ENCODE measurements at regions not wholly inside any gene's neighbourhood (a gene's known extent, or its start where the extent isn't known, plus 50 kb on each side); places are given as distances from the start of the nearest gene placed in this dataset.

DNA sequence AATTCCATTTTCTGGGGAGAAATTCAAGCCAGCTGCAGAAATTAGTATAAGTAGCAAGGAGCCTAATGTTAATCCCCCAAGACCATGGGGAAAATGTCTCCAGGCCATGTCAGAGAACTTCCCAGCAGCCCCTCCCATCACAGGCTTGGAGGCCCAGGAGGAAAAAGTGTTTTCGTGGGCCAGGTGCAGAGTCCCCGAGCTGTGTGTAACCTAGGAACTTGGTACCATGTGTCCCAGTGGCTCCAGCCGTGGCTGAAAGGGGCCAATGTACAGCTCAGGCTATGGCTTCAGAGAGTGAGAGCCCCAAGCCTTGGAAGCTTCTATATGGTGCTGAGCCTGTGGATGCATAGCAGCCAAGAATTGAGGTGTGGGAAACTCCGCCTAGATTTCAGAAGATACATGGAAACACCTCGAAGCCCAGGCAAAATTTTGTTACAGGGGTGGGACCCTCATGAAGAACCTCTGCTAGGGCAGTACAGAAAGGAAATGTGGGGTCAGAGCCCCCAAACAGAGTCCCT is 286.3 kb downstream of the MATN1 start:
- intact Hi-C loops (cut with micrococcal nuclease): no loop called here

DNA sequence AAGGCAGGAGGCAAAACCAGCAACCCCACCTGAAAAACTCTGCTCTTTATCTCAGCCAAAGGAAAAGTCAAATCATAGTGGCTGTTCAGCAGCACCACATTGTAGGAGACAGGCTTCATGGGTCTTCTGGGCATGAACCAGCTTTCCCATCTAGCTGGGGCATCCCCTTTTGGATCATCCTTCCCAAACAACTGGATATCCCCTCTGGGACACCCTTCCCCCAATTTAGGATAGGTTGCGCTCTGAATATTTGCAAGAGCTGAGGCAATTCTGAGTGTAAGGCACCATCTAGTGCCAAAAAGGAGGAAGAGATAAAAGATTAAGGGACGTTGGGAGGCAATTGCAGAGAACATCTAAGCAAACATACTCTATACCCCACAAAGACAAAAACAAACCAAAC is 295.8 kb downstream of the MATN1 start:
- intact Hi-C loops (cut with micrococcal nuclease): no loop called here

DNA sequence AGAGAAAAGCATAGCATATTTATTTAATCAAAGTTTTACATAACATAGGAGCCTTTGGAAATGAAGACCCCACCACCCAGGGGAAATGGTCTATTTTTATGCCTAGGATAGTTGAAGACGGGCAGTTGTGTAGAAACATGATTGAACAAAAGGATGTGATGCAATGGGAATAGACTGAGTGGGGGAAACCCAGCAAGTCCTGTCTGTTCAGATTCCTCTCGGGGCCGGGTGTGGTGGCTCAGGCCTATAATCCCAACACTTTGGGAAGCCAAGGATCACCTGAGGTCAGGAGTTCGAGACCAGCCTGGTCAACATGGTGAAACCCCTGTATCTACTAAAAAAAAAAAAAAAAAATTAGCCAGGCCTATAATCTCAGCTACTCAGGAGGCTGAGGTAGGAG is 298.3 kb downstream of the MATN1 start:
- intact Hi-C loops (cut with micrococcal nuclease): no loop called here

DNA sequence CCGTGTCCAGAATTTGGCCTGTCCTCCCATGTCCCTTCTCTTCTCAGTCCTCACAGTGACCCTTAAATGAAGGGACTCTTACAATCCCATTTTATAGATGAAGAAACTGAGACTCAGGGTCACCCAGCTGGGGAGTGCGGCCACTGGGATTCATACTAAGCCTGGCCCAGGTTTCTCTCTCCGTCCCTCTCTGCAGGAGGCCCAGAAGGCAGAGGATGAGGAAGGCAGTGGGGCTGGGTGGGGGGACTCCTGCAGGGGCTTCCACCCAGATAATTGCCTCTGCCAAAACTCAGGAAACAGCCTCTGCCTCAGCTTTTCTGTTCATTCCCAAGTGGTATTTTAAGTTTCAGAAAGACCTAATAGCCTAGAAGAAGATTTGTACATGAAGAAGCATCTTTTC is 299.8 kb downstream of the MATN1 start:
- intact Hi-C loops (cut with micrococcal nuclease): no loop called here

DNA sequence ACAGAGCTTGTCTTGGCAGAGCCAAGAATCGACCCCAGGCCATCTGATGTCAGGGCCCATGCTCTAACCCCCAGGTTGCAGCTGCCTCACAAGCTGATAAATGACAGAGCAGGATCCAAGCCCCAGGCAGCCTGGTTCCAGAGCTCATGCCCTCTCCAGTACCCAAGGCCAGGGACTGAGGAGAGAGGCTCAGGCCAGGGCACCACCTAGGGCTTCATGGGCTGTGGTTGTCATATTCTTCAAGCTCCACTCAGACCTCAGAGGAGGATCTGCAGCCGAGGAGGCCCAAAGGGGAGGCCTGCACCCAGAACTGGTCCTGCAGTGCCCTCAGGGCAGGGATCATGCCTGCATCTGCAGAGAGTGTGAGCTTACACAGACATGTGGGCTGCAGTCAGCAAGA is 301.1 kb downstream of the MATN1 start:
- intact Hi-C loops (cut with micrococcal nuclease): no loop called here

DNA sequence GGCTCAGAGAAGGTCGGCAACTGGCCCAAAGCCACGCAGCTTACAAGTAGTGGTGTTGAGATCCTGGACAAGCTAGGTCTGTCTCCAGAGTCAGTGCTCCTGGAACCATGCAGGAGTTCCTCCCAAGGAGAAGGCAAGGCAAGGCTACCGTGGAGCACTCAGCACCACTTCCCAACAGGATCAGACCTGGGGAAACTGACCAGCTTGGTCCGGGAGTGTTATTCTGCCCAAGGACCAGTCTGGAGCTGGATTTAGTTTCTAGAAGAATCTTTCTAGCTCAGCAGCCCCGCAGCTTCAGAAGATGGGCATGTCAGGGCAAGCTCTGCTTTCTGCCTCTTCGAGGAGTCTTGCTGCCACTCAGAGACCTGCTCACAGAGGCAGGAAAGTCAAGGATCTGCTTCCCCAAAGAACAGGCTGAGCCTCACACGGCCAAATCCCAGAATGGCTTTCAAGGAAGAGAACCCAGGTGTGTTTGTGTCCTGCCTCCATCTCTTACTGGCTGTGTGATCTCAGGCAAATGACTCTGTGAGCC is 302.8 kb downstream of the MATN1 start:
- intact Hi-C loops (cut with micrococcal nuclease): no loop called here

DNA sequence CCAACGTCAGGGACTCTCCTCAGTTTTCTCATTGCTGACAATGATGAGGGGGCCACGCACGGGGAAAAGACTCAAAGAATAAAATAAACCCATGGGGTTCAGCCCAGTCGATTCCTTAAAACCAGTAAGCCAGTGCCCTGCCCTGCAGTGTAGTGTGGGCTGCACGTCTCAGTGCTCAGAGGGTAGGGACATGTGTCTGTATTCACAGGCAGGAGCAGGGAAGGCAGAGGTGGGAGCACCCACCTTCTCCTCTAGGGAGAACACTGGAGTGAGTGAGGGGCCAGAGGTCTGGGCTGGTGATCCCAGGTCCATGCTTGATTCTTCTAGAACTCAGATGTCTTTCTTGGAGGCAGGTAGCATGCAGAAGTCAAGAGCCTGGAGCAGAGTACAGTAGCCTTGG is 303.6 kb downstream of the MATN1 start:
- intact Hi-C loops (cut with micrococcal nuclease): no loop called here

DNA sequence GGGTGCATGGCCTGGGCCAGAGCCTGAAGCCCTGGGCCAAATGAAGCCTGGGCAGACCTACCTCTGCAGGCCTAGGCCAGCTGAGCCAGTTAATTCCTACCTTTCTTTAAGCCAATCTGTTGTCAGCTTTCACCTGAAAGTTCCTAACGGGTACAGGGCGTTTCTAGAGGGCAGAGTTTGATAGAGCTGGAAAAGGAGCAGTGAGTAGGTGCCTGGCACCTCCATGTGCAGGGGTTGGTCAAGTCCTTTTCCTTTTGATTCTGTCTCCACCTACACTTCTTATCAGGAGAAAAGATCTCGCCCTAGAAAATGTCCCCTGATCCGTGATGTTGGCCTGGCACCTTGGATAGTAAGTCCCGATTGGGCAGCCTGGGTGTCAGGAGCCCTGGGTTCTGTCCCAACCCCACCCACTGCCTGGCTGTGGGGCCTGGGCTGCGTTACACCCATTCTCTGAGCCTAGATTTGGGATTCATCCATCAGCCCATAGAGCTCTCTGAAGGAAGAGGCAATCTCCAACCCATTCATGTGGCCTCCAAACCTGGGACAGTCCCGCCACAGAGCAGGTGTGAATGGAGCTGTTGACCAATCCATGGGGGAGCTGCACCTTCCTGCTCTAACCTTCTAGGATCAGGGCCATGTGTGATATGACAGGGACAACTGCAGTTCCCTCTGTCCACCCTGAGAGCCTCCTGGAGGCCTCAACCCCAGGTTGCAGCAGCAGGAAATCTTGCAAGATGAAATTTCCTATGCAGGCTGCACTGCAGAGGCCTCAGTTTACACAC is 304.3 kb downstream of the MATN1 start:
- intact Hi-C loops (cut with micrococcal nuclease): no loop called here

DNA sequence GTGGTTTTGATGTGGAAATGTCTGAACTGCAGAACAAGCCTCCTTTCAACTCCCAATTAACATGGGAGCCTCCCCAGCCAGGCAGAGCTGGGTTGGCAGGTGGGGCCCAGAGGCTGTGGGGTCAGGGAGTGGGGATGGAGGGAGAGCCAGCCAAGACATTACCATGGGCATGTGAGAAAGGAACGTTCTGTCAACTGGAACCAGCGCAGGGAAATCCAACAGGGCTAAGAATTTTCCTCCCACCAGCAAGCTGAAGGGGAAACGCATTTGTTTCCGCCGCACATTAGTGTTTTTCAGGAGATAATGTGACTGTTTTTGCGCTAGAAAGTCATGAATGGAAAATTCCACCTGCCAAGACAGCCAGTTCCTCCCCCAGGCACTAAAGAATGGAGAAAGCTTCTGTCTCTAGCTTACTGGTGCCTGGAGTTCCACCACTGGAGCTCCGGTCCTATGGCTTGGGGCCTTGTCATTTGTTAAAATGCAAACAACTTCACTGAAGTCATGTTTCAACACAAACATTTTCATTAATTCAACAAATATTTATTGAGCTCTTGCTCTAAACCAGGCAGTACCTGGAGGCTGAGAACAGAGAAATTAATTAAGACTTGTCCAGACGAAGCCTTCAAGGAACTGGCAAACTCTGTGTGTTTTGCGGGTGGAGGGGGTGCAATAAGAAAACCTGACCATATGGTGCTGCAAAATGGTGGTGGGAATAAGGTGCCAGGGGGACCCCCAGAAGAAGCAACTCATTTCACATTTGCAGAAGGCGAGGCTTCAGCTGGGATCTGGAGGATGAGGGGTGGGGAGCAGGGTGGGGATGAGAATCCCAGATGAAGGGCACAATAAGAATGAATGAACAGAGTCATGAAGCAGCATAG is 305.1 kb downstream of the MATN1 start:
- intact Hi-C loops (cut with micrococcal nuclease): no loop called here

DNA sequence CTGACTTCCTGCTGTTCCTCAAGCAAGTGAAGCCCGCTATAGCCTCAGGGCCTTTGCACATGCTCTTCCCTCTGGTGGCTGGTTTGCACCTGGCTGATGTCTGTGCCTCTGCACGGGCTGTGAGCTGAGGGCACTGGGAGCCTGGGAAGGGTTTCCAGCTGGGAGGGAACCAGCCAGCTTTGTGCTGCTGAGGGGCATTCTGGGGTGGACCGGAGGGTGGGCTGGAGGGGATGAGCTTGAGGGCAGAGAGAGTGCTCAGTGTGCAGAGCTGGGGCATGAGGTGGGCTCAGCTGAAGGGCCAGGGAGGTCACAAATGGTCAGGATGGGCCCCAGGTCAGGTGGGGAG is 305.7 kb downstream of the MATN1 start:
- intact Hi-C loops (cut with micrococcal nuclease): no loop called here

DNA sequence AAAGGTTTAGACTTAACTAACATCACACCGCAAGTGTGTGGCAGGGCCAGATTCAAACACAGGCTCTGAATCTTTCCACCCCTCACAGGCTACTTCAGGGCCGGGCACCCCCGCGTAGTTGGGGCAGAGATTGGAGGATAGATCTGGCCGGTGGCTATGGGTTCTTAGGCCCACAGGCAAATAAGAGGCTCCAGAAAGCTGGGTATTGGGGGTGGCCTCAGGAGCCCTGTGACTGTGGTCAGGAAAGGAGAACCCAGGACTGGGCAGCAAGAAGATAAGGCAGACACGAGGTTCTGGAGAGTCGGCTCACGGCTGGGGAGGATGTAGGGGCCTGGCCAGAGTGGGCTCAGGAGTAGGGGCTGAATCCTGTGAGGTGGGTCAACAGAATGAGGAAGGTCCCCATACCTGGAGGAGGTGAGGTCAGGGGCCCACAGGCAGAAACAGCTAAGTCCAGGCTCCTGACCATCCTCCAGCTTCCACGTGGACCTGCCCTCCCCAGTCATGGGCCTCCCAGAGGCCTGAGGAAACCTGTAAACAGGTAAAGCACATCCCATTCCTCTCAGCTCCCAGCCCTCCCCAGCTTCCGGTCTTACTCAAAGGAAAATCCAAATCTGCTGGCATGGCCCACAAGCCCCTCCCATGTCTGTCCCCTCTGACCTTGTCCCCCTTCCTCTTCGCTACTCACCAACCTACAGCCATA is 306.2 kb downstream of the MATN1 start:
- intact Hi-C loops (cut with micrococcal nuclease): no loop called here

DNA sequence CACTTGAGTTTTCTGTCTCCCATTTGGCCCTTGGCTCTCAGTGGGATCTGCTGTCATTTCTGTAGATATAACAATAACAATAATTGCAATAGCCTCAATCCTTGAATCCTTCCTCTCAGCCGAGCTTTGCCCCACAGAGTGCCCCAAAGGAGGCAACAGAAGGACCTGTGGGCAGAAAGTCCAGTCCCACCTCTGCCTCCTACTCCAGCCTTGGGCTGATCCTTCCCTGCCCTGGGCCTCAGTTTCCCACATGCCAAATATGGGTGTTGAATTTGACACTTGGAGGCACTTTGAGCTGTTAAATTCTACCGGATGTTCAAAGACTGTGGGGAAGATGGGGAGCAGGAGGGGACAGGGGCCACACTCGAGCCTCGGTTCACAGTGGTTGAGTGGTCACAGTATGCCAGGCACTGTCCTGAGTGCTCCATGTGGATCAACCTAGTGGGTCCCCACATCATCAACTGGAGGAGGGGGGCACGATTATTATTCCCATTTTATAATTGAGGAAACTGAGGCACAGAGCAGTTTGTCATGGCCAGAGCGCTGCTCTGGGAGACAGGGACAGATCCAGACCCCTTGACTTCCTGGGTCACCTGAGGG is 307.1 kb downstream of the MATN1 start:
- intact Hi-C loops (cut with micrococcal nuclease): no loop called here

DNA sequence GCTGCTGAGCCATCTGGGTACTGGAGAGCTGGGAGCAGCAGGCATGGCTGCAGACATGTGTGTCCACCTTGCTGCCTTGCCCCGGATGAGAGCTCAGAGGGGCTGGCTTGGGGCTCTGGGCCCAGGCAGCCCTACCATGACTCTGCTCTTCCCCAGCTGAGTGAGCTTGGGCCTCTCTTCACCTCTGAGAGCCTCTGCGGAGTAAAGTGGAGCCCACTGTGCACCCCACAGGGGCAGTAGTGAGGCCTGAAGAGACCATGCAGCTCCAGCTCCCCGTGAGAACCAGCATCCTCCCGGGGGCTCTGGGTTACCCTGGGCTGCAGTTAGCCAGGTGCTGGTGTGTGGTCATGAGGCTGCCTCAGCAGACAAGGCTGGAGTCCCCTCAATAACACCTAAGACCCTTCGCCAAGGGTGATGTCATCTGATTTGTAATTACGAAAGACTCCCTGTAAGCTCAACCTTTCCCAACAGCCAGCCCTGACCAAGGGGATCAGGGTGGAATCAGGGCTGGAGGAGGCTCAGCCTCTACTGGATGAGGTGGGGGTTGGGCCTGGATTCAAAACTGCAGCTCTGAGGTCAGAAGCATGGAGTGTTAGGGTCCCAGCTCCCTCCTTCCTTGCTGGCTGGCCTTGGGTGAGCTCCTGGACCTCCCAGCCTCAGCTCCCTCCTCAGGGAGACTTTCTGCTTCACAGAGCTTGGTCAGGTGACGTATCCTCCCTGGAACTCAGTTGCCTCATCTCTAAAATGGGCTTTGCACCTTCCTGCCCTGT is 308.0 kb downstream of the MATN1 start:
- intact Hi-C loops (cut with micrococcal nuclease): no loop called here

DNA sequence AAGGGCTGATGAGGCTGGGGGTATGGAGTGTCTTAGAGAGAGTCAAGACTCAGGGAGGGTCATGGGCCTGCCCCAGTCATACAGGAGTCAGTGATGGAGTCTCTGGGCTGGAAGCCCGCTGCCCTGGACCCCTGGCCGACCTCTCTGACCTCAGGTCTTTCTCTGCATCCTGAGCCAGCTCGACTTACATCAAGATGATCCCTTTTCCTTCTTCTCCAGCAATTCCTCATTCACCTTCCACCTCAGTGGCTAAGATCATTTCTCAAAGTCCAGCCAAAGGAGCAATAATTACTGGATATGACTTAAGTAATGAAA is 308.6 kb downstream of the MATN1 start:
- intact Hi-C loops (cut with micrococcal nuclease): no loop called here

DNA sequence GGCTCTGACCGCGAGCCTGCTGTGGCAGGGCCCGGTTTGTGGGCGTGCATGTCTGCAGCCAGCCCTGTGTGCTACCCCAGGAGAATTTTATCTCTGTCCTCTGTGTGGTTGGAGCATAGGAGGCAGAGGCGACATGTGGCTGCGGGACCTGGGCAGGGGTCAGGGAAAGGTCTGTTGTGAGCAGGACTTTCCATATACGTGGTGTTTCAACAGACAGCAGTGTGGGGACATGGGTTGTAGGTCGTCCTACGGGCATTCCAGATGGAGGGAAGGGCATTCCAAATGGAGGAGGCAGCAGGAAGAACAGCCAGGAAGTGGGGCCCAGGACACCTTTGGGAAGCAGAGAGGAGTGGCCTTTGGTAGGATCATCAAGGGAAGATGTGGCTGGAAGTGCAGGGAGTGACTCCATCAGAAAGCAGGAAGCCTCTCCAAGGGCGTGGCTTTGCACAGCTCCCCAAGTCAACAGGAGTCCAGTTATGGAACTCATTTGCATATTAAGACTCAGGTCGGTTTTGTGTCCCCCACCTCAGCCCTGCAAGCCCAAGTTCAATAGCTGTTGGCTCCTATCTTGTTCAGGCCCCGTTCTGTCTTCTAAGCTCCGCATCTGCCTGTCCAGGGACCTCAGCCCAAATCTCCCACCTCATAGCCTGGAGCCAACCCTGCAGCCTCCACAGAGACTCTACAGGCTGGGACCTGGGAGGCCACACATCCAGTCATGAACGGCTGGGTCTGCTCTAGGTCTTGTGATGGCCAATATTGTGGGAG is 309.1 kb downstream of the MATN1 start:
- intact Hi-C loops (cut with micrococcal nuclease): no loop called here

DNA sequence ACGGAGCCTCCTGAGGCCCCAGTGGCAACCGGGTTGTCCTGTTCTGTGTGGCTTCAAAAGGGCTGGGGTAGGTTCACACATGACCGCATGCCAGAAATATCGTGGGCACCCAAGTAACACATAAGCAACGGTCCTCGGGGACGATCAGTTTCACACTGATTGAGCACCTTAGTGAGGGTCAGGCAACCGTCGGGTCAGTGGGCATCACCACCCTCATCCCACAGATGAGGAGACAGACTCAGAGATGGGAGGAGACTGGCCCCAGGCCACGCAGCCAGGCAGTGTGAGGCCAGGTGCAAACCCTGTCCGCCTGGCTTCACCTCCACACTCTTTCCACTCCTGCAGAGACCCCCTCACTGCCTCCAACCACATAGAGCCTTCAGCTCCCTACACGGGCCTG is 309.8 kb downstream of the MATN1 start:
- intact Hi-C loops (cut with micrococcal nuclease): no loop called here

DNA sequence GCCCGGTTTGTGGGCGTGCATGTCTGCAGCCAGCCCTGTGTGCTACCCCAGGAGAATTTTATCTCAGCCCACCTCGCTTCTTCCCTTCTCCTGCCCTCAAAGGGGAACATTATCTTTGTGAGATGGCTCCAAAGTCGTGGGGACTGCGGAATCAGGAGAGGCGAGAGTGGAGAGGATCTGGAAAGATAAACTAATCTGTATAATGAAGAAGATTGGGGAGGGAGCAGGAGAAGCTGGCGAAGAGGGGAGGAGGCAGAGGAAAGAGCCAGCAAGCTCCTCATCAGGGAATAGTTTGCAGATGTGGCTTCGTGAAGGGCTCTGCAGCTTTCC is 310.3 kb downstream of the MATN1 start:
- intact Hi-C loops (cut with micrococcal nuclease): no loop called here

DNA sequence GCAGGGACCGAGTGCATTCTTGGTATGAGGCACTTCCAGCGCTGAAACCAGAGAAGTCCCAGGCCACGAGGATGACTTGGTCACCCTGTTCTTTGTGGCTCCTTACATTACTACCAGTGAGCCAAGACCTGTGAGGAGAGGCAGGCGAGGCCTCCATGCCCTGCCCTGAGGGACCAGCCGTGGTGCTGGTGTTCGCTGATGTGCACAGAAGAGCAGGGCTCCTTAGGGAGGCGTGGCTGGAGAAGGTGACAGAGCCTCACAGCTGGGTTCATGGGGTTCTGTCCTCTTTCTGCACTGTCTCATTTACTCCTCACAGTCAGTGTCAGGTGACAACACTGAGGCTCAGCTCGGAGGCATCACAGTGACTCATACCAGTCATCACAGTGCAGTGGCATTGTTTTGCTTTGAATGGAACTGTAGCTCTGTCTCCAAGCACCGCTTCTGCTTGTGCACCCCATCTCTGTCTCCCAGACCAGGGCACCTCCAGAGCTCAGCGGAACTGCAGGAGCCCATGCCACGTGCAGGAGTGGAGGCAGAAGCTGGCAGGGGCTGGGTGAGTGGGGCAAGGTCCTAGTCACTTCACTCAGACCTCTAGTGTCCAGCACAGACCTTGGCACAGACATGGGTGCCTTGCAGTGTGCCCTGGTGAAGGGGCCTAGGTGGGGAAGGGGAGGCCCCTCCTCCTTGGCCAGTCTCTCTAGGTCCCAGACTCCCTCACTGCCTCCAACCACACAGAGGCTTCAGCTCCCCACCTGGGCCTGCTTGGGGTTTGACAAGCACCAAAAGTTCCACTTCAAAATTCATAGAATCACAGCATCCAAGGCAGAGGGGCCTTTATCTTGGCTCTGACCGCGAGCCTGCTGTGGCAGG is 310.9 kb downstream of the MATN1 start:
- intact Hi-C loops (cut with micrococcal nuclease): no loop called here

DNA sequence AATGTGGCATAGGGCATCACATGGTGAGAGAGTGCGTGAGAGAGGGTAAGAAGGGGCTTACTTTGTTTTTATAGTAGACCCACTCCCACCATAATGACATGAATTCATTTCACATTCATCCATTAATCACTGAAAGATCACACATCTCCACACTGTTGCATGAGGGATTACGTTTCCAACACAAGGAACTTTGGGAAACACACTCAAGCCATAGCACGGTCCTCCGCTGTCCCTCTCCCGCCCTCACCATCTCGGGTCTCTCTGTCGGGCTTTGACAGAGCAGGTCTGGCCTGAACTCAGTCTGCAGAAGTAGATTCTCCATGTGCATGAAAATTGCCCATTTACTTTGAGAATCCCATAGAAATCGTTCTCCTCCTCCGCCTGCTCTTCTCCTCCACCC is 312.2 kb downstream of the MATN1 start:
- intact Hi-C loops (cut with micrococcal nuclease): no loop called here

Data from T-helper 2 cell treated with Interferon-gamma antibody and Interleukin-4, amounts not matched to agents 100 ng/mL and 5 ng/mL, for 36 hours (primary cell).